ENCODE measurements at regions not wholly inside any gene's neighbourhood (a gene's known extent, or its start where the extent isn't known, plus 50 kb on each side); places are given as distances from the start of the nearest gene placed in this dataset.

DNA sequence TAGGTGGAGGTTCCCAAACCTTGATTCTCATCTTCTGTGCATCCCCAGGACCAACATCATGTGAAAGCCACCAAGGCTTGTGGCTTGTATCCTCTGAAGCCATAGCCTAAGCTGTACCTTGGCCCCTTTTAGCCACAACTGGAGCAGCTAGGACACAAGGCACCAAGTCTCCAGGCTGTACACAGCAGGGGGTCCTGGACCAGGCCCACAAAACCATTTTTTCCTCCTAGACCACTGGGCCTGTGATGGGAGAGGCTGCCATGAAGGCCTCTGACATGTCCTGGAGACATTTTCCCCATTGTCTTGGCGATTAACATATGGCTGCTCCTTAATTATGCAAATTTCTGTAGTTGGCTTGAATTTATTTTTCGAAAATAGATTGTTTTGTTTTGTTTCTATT lies 114.8 kb upstream of the LAMA2 start:
- TF ChIP-seq, protein P1, sequence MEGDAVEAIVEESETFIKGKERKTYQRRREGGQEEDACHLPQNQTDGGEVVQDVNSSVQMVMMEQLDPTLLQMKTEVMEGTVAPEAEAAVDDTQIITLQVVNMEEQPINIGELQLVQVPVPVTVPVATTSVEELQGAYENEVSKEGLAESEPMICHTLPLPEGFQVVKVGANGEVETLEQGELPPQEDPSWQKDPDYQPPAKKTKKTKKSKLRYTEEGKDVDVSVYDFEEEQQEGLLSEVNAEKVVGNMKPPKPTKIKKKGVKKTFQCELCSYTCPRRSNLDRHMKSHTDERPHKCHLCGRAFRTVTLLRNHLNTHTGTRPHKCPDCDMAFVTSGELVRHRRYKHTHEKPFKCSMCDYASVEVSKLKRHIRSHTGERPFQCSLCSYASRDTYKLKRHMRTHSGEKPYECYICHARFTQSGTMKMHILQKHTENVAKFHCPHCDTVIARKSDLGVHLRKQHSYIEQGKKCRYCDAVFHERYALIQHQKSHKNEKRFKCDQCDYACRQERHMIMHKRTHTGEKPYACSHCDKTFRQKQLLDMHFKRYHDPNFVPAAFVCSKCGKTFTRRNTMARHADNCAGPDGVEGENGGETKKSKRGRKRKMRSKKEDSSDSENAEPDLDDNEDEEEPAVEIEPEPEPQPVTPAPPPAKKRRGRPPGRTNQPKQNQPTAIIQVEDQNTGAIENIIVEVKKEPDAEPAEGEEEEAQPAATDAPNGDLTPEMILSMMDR (IDR thresholded peaks at IDR 0.05) = no peak
- TF ChIP-seq POLR2A (IDR thresholded peaks at IDR 0.05) = no peak
- DNase-seq = no peak
- no peaks in the 10 kb centered on the region for H3K4me1 ChIP-seq
- H3K27me3 ChIP-seq = no peaks in the 10 kb centered on the region
- no peaks in the 10 kb centered on the region for H3K9me3 ChIP-seq
- intact Hi-C loops (cut with DNase I) = no loop called here
- no peaks in the 10 kb centered on the region for H3K36me3 ChIP-seq
- H3K4me3 ChIP-seq (replicated peaks in 1 of 3) = no peak overlapping the region
- no peak overlapping the region for H3K27ac ChIP-seq
- WGBS, 2 donors = 61 to 65% methylated on average over 2 of the region's 2 CpGs

DNA sequence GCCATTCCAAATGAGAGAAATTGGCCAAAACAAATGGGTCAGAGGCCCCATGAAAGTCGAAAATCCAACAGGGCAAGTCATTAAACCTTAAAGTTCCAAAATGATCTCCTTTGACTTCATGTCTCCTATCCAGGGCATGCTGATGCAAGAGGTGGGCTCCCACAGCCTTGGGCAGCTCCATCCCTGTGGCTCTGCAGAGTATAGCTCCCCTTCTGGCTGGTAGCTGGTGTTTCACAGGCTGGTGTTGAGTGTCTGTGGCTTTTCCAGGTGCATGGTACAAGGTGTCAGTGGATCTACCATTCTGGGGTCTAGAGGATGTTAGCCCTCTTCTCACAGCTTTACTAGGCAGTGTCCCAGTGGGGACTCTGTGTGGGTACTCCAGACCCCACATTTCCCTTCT lies 115.2 kb upstream of the LAMA2 start:
- Histone ChIP-seq H3K9me3 (no peaks in the 10 kb centered on the region), H3K4me3 (replicated peaks in 1 of 3) (no peak overlapping the region), H3K36me3 (no peaks in the 10 kb centered on the region), H3K27me3 (no peaks in the 10 kb centered on the region), H3K27ac (no peak overlapping the region), H3K4me1 (no peaks in the 10 kb centered on the region)
- intact Hi-C loops (cut with DNase I) = no loop called here
- 57 to 67% methylated on average over 1 of the region's 1 CpG for WGBS, 2 donors
- no peak for DNase-seq
- TF ChIP-seq, protein P1 (IDR thresholded peaks at IDR 0.05) = no peak

DNA sequence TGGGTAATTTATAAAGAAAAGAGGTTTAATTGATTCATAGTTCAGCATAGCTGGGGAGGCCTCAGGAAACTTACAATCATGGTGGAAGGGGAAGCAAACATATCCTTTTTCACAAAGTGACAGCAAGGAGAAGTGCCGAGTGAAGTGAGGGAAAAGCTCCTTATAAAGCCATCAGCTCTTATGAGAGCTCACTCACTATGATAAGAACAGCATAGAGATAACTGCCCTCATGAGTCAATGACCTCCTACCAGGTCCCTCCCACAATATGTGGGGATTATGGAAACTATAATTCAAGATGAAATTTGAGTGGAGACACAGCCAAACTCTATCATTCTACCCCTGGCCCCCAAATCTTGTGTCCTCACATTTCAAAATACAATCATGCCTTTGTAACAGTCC lies 115.8 kb upstream of the LAMA2 start:
- TF ChIP-seq POLR2A (IDR thresholded peaks at IDR 0.05) = no peak
- TF ChIP-seq, protein P1 (IDR thresholded peaks at IDR 0.05) = no peak
- 84 to 96% methylated on average over 1 of the region's 1 CpG for WGBS, 2 donors

DNA sequence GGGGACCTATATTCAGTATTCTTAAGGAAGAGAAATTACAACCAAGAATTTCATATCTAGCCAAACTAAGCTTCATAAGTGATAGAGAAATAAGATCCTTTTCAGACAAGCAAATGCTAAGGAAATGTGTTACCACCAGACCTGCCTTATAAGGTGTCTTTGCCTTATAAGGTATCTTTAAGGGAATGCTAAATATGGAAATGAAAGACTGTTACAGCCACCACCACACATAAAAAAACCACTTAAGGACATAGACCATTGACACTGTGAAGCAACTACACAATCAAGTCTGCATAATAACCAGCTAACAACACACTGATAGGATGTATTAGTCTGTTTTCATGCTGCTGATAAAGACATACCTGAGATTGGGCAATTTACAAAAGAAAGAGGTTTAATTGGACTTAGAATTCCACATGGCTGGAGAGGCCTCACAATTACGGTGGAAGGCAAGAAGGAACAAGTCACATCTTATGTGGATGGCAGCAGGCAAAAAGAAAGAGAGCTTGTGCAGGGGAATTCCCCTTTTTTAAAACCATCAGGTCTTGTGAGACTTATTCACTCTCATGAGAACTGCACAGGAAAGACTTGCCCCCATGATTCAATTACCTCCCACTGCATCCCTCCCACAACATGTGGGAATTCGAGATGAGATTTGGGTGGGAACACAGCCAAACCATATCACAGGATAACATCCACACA lies 119.2 kb upstream of the LAMA2 start:
- Histone ChIP-seq H3K4me3 (replicated peaks in 1 of 3) (no peak overlapping the region), H3K27me3 (no peaks in the 10 kb centered on the region), H3K27ac (no peak overlapping the region), H3K4me1 (no peaks in the 10 kb centered on the region), H3K36me3 (no peaks in the 10 kb centered on the region), H3K9me3 (no peaks in the 10 kb centered on the region)
- no peak for TF ChIP-seq POLR2A (IDR thresholded peaks at IDR 0.05)
- TF ChIP-seq, protein P1 (IDR thresholded peaks at IDR 0.05) = no peak
- intact Hi-C loops (cut with DNase I) = no loop called here
- no peak for DNase-seq
- WGBS, 2 donors = 66 to 80% methylated on average over 2 of the region's 2 CpGs

More for the DNA sequence above, 115.8 kb upstream of the LAMA2 start:
- intact Hi-C loops (cut with DNase I) = no loop called here
- Histone ChIP-seq H3K4me3 (replicated peaks in 1 of 3) (no peak overlapping the region), H3K27ac (no peak overlapping the region), H3K9me3 (no peaks in the 10 kb centered on the region), H3K4me1 (no peaks in the 10 kb centered on the region), H3K27me3 (no peaks in the 10 kb centered on the region), H3K36me3 (no peaks in the 10 kb centered on the region)
- no peak for DNase-seq

DNA sequence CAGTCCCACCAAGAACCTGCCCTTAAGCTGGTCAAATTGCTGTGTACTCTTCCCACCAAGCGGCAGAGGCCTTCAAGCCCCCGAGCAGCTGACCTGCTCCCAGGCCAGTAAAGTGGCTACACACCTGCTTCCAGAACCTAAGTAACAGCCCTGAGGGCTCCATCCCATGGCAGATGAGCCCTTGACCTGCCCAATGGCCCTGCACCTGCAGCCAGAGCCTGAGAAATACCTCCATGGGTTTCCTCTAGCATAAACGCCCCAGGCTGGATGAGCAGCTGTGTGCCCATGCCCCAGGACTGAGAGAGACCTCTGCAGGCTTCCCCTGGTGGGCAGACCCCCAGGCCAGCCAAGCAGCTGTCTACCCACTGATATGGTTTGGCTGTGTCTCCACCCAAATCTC lies 123.0 kb upstream of the LAMA2 start:
- H3K36me3 ChIP-seq = no peaks in the 10 kb centered on the region
- H3K4me1 ChIP-seq = no peaks in the 10 kb centered on the region
- no peak overlapping the region for H3K4me3 ChIP-seq (replicated peaks in 1 of 3)
- 100% methylated on average over 3 of the region's 3 CpGs for WGBS, 2 donors
- DNase-seq = no peak
- intact Hi-C loops (cut with DNase I) = no loop called here
- no peaks in the 10 kb centered on the region for H3K27me3 ChIP-seq
- no peak for TF ChIP-seq POLR2A (IDR thresholded peaks at IDR 0.05)
- TF ChIP-seq, protein P1 (IDR thresholded peaks at IDR 0.05) = no peak
- no peaks in the 10 kb centered on the region for H3K9me3 ChIP-seq
- no peak overlapping the region for H3K27ac ChIP-seq

All from thyroid gland (tissue), 4 donors.